HG03520 (cell line): ENCODE measurements at regions not wholly inside any gene's neighbourhood (a gene's known extent, or its start where the extent isn't known, plus 50 kb on each side); places are given as distances from the start of the nearest gene placed in this dataset.

Experiments
- ATAC-seq: cut with Tn5 transposase; IDR thresholded peaks from one replicate; pipeline ENCODE4 v1.9.1; 2021; ENCODE audit warnings: mild to moderate bottlenecking, moderate library complexity; ENCODE audit not compliant: unreplicated experiment

DNA sequence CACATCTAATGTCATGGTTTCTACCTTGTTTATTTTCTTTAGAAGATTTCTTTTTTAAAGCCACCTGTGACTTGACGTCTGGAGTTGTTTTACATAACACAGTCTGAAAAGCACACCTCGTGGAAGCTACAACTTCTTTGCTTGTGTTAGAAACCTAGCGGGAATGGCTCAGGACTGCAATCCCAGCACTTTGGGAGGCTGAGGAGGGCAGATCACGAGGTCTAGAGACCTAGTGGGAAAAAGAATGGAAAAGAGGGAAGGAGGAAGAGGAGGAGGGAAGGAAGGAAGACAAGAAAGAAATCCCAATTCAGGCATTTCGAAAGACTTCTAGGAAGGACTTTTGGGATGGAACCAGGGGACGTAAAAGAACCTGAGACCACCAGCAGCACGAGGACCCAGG lies 146.3 kb upstream of the CELF2 start:
- ATAC-seq, result no peak

DNA sequence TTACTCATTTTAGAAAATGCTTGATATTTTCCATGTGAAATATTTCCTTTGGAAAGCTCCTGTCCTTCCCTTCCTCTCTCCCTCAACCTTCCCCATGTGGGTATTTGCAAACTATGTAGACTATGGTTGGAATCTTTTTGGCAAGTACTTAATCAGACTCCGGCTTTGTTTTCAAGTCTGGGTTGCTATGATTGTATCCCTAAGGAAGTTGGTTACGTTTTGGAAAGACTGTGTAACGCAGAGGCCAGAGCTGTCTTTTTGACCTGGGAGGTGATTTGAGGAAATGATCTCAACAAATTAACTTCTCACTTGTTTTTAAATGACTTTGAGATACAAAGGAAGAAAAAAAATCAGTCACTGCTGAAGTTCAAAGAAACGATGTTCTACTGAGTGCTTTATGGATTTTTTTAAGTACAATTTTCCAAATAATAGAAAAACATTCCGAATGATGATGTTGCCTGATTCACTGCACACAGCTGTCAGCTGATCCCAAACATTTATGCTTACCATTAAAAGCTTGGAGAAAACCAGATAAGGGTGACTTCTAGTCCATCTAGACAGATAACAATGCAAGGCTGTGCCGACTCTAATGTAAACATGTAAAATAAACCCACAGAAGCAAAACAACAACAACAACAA lies 145.5 kb upstream of the CELF2 start:
- no peak for ATAC-seq

- ATAC-seq, result no peak
Measured at GRCh38 chr10:10872764-10873163, 144.9 kb upstream of the CELF2 start.

DNA sequence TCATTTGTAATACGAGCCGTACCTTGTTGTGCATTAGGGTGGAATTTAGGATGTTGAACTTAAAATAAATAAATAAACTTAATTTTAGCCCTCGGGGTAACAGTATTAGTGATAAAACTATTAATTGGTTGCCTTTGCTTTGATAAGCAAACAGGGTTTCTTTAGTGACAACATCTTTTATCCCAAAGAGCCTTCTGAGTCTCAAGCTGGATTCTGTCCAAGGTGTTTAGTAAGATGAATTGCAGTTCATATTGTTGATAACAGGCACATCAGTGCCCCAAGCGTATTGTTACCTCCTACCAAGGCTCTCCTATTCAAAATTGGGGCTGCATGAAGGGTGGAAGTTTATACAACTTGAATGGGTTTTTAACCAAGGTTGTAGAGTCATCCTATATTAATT lies 144.4 kb upstream of the CELF2 start:
- ATAC-seq, result no peak

- no peak for ATAC-seq
Measured at GRCh38 chr10:10873915-10874314, 143.8 kb upstream of the CELF2 start.

DNA sequence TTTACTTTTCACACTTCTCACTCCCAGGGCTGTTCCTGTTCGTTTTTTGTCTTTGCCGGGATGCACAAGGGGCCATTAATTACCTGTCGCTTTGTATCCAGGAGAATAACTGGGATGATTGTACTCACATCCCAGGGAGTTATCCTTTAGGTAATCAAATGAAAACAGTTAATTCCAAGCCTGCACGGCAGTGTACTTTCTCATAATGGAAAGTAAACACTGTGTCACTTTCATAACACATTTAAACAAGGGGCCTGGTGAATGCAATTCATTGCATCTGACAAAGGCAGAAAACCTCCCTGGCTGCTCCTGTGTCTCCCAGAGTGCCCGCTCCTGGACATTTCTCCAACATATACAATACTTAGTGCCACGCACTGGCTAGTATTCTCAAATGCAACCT lies 138.7 kb upstream of the CELF2 start:
- no peak for ATAC-seq

- ATAC-seq, result no peak
Measured at GRCh38 chr10:10881117-10881813, 136.4 kb upstream of the CELF2 start.

DNA sequence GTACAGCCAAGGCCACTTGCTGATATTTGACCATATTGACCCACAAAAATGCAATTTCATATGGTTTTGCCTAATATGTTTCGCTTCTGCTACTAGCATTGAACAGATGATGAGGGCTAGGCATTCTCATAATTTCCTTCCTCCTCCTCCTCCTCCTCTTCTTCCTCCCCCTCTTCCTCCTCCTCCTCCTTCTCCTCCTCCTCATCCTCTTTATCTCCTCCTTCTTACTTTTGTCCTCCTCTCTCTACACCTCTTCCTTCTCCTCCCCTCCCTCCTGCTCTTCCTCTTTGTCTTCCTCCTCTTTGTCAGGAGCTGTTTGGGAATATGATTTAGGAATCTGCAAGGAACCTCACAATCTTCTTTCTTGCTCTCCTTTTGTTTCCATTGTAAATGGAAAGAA lies 133.9 kb upstream of the CELF2 start:
- ATAC-seq, result no peak

GRCh38 chr10:10886861-10887531 lies 130.7 kb upstream of the CELF2 start:
- no peak for ATAC-seq

DNA sequence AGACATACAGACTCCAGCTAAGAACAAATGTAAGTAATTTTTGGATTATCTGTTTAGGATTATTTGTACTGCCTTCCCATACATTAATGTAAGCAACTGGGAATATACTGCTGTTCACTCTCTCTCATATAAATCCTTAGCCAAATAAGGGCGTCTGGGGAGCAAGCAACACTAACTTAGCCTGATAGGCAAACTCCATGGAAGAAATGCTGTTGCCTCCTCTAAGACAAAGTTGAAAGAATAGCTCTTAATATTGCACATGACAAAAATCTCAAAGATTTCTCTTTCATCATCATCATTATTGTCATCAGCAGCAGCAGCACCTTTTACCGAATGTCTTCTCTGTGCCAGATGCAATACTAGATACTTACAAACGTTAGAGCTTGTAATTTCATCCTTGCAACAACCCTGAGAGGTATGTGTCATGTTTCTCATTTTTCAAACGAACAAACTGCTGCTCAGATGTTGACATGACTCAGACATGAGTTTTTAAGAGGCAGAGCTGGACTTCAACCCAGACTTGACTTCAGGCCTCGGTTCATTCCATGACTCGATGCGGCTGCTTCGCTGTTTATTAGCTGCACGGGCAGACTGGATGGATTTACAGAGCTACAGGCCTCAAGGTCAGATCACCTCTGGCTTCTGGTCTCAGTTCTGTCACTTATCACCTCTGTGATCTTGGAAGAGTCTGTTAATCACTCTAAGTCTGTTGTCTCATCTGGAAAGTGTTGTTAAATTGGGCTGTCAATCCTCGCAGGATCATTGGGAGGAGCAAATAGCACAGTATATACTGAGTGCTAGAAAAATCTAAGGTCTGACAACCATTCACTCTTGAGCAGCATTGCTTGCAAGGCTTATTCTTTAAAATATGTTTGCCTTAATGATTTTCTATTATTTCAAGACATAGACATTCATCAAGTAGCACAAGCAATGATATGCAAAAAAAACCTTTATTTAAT lies 126.3 kb upstream of the CELF2 start:
- ATAC-seq, result no peak

GRCh38 chr10:10892290-10892875 lies 125.3 kb upstream of the CELF2 start:
- no peak for ATAC-seq

- ATAC-seq, result no peak
Measured at GRCh38 chr10:10897400-10897799, 120.3 kb upstream of the CELF2 start.

DNA sequence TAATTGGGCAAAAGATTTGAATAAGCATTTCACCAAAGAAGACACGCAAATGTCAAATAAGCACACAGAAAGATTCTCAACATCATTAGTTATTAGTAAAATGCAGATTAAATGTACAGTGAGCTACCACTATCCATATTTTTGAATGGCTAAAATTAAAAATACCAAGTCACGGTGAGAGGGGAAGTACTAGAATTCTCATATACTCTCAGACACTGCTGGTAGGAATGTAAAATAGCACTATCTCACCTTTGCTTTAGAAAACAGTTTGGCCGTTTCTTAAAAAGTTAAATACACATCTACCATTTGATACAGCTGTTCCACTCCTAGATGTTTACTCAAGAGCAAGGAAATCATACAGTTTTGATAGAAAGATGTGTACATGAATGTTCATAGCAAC lies 115.8 kb upstream of the CELF2 start:
- ATAC-seq, result no peak

DNA sequence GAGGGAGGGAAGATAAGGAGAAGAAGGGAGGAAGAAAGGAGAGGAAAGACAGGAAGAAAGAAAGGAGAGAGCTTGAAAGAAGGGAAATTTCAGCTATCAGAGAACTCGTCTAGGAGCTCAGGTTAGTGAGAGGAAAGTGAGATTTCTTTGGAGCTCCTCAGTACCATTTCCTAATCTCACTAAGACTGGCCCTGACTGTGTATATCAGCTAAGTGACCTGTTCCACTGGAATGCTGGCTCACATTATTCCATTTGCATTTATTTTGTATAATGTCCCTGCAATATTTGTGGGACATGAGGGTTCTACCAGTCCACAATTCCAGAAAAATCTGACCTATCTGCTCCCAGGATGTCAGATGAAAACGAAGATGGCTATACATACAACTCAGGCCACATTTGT lies 114.7 kb upstream of the CELF2 start:
- ATAC-seq, result no peak

DNA sequence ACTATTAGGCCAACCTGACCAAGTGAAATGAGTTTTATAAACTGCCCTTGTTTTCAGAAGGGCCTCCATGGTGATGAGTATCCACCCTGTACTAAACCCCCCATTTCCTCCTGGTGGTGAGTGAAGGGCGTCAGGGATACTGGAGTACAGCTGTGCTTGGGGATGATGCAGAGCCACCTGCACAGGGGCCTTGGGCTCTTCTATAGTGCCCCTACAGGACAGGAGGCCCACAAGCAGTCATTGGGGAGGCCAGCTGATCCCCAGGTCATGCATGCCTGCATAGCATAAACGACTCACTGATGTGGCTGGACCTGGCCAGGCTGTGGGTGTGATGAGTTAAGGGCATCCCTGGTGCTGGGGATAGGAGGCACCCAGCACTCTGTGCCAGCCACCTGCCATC lies 114.1 kb upstream of the CELF2 start:
- no peak for ATAC-seq

DNA sequence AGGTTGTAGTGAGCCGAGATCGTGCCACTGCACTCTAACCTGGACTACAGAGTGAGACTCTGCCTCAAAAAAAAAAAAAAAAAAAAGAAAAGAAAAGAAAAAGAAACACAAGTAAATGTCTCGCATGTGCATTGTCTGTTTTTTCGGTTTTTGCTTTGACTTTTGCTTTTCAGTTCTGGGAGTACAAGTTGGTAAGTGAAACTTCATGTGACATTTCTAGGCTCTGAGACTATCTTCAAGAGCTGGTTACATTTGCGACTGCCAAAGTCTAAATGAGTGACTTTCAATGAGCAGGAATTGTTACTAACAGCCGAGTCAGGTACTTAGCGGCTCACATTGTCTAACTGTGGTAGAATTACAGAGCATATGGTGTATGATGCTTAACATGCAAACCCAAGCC lies 107.0 kb upstream of the CELF2 start:
- no peak for ATAC-seq

DNA sequence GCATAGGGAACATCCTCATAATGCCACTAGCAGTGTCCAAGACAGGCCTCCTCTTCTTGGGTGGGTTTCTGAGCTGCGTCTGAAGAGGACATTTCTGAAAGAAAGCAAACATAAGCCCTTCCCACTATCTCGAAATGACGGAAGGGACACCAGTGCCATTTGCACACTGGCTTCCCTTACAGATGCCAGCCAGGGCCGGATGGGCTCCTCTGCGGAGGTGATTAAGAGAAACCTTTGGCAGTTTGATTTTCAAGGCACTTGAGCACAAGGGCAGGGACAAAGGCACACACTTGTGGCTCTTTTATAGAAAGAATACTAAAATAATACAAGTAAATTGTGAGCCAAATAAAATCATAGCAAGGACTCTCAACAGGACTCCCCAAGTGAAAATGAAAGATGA lies 106.6 kb upstream of the CELF2 start:
- no peak for ATAC-seq

- no peak for ATAC-seq
Measured at GRCh38 chr10:10911471-10911921, 106.2 kb upstream of the CELF2 start.

GRCh38 chr10:10914144-10914543 lies 103.5 kb upstream of the CELF2 start:
- ATAC-seq, result no peak

- ATAC-seq, result no peak
Measured at GRCh38 chr10:10915215-10915614, 102.5 kb upstream of the CELF2 start.

DNA sequence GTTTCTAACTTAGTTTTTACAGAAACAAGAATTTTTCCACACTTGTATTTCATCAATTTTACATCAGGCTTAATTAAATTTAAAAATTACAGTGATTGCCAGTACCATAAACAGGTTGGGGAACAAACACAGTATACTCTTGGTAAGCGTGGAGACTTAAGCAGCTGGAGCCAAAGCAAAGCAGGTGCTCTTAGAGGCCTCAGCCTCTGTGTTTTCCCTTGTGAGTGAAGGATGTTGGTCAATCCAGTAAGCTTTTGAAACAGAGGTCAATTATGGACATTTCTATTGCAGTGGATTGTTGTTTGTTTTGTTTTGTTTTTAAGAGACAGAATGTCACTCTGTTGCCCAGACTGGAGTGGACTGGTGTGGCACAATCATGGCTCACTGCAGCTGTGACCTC lies 100.6 kb upstream of the CELF2 start:
- no peak for ATAC-seq
